ENCODE measurements at regions not wholly inside any gene's neighbourhood (a gene's known extent, or its start where the extent isn't known, plus 50 kb on each side); places are given as distances from the start of the nearest gene placed in this dataset.

DNA sequence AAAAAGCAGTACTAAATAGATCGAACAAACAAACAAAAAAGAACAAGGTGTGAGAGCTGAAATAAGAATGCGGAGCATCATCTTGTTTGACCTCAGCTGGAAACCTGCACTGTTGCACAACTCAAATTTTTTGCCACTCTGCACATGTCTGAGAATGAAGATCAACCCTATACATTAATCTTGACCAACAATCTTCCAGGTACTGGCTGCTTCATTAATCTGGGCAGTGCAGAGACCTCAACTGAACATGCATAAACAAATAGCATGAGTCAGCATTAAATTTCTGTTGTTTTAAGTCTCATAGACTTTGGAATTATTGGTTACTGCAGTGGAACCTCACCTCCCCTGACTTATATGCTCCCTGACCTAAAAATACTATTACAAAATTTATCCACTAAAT lies 114.6 kb upstream of the FTMT start:
- H3K4me3 ChIP-seq (ENCODE audit: severe bottlenecking) = no peak overlapping the region
- no peaks in the 10 kb centered on the region for H3K9me3 ChIP-seq (ENCODE audit: severe bottlenecking)
- TF ChIP-seq, protein P1, sequence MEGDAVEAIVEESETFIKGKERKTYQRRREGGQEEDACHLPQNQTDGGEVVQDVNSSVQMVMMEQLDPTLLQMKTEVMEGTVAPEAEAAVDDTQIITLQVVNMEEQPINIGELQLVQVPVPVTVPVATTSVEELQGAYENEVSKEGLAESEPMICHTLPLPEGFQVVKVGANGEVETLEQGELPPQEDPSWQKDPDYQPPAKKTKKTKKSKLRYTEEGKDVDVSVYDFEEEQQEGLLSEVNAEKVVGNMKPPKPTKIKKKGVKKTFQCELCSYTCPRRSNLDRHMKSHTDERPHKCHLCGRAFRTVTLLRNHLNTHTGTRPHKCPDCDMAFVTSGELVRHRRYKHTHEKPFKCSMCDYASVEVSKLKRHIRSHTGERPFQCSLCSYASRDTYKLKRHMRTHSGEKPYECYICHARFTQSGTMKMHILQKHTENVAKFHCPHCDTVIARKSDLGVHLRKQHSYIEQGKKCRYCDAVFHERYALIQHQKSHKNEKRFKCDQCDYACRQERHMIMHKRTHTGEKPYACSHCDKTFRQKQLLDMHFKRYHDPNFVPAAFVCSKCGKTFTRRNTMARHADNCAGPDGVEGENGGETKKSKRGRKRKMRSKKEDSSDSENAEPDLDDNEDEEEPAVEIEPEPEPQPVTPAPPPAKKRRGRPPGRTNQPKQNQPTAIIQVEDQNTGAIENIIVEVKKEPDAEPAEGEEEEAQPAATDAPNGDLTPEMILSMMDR (IDR thresholded peaks at IDR 0.05; ENCODE audit: poor library complexity, severe bottlenecking) = no peak
- ATAC-seq (ENCODE audit: low read depth) = no peak
- H3K36me3 ChIP-seq (ENCODE audit: low read depth) = no peaks in the 10 kb centered on the region
- no peaks in the 10 kb centered on the region for H3K4me1 ChIP-seq (ENCODE audit: insufficient read depth, poor library complexity, severe bottlenecking)
- DNase-seq (ENCODE audit: low spot score) = no peak
- H3K27me3 ChIP-seq (ENCODE audit: insufficient read depth, poor library complexity, severe bottlenecking) = peaks cover 3% of the 10 kb centered on the region
- H3K27ac ChIP-seq (ENCODE audit: poor library complexity, severe bottlenecking) = no peak overlapping the region

DNA sequence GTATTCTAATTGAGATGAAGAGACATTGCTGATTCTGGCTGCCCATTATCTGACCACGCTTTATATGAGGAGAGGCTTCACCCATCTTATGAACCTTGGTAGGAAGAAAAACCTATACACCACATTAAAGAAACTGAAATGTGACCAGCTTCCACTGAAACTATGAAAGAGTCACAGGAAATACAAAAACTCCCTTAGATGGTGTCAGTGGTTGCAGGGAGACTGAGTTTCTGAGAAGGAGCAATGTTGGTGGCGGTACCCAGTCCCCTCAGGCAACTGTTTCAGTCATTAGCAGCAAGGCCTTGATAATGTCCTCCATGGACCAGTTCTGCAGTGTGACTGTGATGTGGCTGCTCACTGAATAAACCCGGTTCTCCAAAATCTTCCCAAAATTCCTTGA lies 110.5 kb upstream of the FTMT start:
- ATAC-seq (ENCODE audit: low read depth) = no peak
- no peaks in the 10 kb centered on the region for H3K9me3 ChIP-seq (ENCODE audit: severe bottlenecking)

DNA sequence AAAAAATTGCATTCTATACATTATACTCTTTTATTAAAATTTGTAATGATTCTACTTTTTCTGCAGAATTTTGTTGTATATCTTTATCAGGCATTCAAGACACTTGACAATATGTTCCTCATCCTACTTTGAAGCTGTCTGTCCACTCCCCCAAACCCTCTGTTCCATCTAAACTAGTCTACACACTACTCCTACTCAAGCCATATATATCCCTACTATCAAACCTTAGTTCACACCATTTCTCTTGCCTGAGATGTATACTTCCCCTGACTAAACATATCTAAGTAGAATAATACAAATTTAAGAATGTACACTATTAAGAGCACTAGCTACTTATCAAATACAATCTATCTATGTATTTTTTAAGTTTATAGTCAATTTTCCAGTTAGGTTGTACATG lies 107.1 kb upstream of the FTMT start:
- H3K4me1 ChIP-seq (ENCODE audit: insufficient read depth, poor library complexity, severe bottlenecking) = no peaks in the 10 kb centered on the region
- ATAC-seq (ENCODE audit: low read depth) (no peak), DNase-seq (ENCODE audit: low spot score) (no peak)
- peaks cover 5% of the 10 kb centered on the region for H3K27me3 ChIP-seq (ENCODE audit: insufficient read depth, poor library complexity, severe bottlenecking)
- H3K27ac ChIP-seq (ENCODE audit: poor library complexity, severe bottlenecking) = no peak overlapping the region
- H3K36me3 ChIP-seq (ENCODE audit: low read depth) = no peaks in the 10 kb centered on the region
- TF ChIP-seq, protein P1 (IDR thresholded peaks at IDR 0.05; ENCODE audit: poor library complexity, severe bottlenecking) = no peak
- H3K4me3 ChIP-seq (ENCODE audit: severe bottlenecking) = no peak overlapping the region
- no peaks in the 10 kb centered on the region for H3K9me3 ChIP-seq (ENCODE audit: severe bottlenecking)

More for the DNA sequence above, 110.5 kb upstream of the FTMT start:
- TF ChIP-seq, protein P1 (IDR thresholded peaks at IDR 0.05; ENCODE audit: poor library complexity, severe bottlenecking) = no peak
- no peaks in the 10 kb centered on the region for H3K36me3 ChIP-seq (ENCODE audit: low read depth)
- H3K27me3 ChIP-seq (ENCODE audit: insufficient read depth, poor library complexity, severe bottlenecking) = no peaks in the 10 kb centered on the region
- no peaks in the 10 kb centered on the region for H3K4me1 ChIP-seq (ENCODE audit: insufficient read depth, poor library complexity, severe bottlenecking)
- no peak overlapping the region for H3K27ac ChIP-seq (ENCODE audit: poor library complexity, severe bottlenecking)
- no peak overlapping the region for H3K4me3 ChIP-seq (ENCODE audit: severe bottlenecking)
- DNase-seq (ENCODE audit: low spot score) = no peak

DNA sequence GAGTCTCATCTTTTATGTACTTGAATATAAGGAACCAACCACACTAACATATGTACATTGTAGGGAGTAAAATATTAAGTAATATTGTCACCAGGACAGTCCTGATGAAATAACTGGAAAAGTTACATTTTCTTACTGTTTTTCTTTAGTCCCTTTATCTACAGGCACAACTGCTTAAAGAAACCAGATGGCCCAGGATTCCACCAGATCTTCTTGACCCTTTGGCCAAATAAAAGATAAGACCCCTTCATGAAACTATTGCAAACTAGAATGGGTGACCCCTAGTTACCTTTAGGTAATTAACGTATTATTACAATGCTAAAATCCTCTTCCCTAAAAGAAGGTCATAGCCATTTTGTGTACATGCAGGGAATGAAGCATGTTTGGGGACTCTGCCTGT lies 106.3 kb upstream of the FTMT start:
- Histone ChIP-seq H3K27me3 (ENCODE audit: insufficient read depth, poor library complexity, severe bottlenecking) (peaks cover 7% of the 10 kb centered on the region), H3K9me3 (ENCODE audit: severe bottlenecking) (no peaks in the 10 kb centered on the region), H3K4me3 (ENCODE audit: severe bottlenecking) (no peak overlapping the region), H3K4me1 (ENCODE audit: insufficient read depth, poor library complexity, severe bottlenecking) (no peaks in the 10 kb centered on the region), H3K27ac (ENCODE audit: poor library complexity, severe bottlenecking) (no peak overlapping the region), H3K36me3 (ENCODE audit: low read depth) (no peaks in the 10 kb centered on the region)
- TF ChIP-seq, protein P1 (IDR thresholded peaks at IDR 0.05; ENCODE audit: poor library complexity, severe bottlenecking) = no peak
- DNase-seq (ENCODE audit: low spot score) = no peak
- no peak for ATAC-seq (ENCODE audit: low read depth)

DNA sequence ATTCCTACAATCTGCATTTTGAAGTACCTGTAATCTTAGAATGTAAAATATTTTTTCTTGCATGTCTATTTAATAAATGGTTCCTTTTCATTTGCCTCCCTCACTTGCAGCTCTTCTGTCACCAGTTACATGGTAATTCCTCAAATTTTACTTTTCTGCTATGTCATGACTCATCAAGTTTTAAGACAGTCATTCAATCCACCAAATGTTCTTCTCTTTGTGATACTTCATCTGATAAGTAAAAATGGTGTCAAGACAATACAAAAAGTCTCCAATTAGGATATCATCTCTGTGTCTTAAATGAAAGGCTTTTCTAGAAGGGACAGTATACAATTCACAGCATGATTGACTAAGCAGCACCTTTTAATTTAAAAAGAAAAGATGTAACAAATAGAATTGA lies 104.9 kb upstream of the FTMT start:
- Histone ChIP-seq H3K27me3 (ENCODE audit: insufficient read depth, poor library complexity, severe bottlenecking) (peaks cover 7% of the 10 kb centered on the region), H3K4me3 (ENCODE audit: severe bottlenecking) (no peak overlapping the region), H3K27ac (ENCODE audit: poor library complexity, severe bottlenecking) (no peak overlapping the region), H3K36me3 (ENCODE audit: low read depth) (no peaks in the 10 kb centered on the region), H3K4me1 (ENCODE audit: insufficient read depth, poor library complexity, severe bottlenecking) (no peaks in the 10 kb centered on the region), H3K9me3 (ENCODE audit: severe bottlenecking) (no peaks in the 10 kb centered on the region)
- ATAC-seq (ENCODE audit: low read depth) (no peak), DNase-seq (ENCODE audit: low spot score) (no peak)
- TF ChIP-seq, protein P1 (IDR thresholded peaks at IDR 0.05; ENCODE audit: poor library complexity, severe bottlenecking) = no peak

All from RWPE2 (cell line).